ENCODE measurements at regions not wholly inside any gene's neighbourhood (a gene's known extent, or its start where the extent isn't known, plus 50 kb on each side); places are given as distances from the start of the nearest gene placed in this dataset.
"Not testable (repeated sequence)": the region's sequence is repeated elsewhere in the genome, so short reads cannot be mapped to it uniquely, and the experiment has no call there.

DNA sequence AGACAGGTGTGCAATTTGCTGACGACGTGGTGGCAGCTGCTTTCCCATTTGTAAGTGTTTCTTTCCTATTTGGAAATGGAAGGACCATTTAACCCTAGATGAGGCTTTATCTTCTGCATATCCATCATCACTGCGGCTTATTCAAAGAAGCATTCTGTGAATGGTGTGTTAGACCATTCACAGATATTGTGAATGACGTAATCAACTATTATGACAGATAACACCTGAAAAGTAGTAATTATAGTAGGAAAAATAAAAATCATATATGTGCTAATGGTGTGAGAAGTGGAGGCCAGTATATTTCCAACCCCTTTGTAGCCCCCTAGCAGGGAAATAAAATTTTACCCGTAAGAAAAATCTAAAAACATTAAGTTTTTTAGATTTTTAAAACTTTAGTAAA lies 424.5 kb upstream of the CRIM1 start:
- DNase-seq = peak in 1 of 3 experiments; percentile 56

DNA sequence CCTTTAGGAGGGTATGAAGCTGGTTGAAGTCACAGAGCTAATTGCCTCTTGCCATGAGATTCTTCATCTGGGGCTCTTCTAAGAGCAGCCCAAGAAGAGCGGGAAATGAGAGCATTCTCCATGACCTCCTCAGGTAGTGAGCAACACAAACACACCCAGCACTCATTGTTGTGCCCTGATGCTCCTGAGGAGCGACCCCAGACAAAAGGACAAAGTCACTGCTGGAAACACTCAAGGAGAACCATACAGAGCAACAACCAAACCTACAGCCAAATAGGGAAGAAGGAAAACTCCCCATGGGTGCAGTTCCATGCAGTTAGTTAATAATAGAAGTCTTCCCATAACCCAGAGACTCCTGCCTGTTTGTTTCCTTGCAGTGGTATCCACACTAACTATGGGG lies 426.0 kb upstream of the CRIM1 start:
- DNase-seq = no peak

GRCh38 chr2:35920061-35920460 lies 435.5 kb upstream of the CRIM1 start:
- no peak for DNase-seq

DNA sequence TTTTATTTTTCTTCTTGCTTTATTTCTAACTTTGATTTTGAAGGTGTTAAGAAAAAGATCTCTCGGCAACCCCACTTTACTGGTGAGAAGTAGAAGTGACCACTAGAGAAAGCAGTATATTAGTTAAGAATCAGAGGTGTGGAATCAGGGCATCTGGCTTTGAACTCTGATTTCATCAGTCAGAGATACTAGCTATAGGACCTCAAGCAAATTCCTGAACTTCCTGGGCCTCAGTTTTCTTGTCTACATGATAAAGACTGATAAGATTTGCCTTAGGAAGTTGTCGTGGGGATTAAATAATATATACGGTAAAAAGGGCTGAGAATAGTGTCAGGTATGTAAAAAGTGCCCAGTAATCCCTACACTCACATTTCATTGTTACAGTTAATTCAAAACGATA lies 440.3 kb upstream of the CRIM1 start:
- no peak for DNase-seq

DNA sequence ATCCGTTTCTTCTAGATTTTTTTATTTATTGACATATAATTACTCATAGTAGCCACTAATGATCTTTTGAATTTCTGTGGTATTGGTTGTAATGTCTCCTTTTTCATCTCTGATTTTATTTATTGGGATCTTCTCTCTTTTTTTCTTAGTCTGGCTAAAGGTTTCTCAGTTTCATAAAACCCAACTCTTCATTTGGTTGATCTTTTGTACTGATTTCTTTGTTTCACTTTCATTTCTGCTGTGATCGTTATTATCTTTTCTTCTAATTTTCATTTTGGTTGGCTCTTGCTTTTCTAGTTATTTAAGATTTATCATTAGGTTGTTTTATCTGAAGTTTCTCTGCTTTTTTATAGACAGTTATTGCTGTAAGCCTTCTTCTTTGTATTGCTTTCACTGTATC lies 463.6 kb upstream of the CRIM1 start:
- no peak for DNase-seq

- no peak for DNase-seq
Observed at GRCh38 chr2:35891528-35891927, 464.1 kb upstream of the CRIM1 start.

DNA sequence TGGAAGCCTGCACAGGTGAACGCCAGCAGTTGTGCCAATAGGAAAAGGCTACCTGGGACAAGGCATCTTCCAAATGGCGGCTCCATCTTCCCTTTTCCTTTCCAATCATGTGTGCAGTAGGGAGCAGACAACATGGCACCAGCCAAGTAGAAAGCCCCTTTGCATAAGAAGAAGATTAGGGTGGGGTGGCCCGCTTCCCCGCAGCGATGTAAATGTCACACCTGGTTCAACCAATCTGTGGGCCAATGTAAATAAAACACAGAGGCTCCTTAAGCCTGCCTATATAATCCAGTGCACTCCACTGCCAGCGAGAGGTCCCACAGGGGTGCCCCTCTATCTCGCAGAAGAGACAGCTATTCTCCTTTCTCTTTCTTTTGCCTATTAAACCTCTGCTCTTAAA lies 468.4 kb upstream of the CRIM1 start:
- no peak for DNase-seq

DNA sequence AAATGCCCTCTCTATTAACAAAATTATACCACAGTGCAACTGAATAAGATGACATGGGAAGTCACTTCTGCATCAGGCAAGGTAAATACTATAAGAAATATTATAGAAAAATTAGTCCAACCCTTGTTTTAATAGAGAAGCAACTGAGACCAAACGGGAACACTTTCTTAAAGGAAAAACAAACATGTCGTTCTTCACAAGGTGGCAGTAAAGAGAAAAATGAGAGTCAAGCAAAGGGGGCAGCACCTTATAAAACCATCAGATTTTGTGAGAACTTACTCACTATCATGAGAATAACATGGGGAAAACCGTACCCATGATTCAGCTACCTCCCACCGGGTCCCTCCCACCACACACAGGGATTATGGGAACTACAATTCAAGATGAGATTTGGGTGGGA lies 481.7 kb upstream of the CRIM1 start:
- peak in 1 of 3 experiments; percentile 31 for DNase-seq

- peak in 1 of 3 experiments; percentile 50 for DNase-seq
Observed at GRCh38 chr2:35871672-35872071, 483.9 kb upstream of the CRIM1 start.

DNA sequence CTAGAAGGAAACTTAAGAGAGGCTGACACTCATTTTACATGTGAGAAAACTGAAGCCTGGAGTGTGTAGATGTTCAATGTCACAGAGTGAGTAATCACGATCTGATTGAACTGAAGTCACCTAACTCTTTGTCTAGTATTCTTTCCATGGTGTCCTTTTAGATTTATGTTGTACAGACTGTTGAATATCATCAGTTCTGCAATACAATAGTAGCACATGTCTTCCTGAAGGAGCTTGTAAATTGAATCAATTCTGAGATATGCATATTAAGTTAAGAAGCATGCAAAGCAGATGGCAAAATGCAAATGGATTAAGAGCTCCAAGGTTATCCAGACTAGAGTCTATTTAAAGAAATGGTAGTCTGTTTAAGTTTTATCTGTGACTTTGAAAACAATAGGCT lies 484.9 kb upstream of the CRIM1 start:
- no peak for DNase-seq

DNA sequence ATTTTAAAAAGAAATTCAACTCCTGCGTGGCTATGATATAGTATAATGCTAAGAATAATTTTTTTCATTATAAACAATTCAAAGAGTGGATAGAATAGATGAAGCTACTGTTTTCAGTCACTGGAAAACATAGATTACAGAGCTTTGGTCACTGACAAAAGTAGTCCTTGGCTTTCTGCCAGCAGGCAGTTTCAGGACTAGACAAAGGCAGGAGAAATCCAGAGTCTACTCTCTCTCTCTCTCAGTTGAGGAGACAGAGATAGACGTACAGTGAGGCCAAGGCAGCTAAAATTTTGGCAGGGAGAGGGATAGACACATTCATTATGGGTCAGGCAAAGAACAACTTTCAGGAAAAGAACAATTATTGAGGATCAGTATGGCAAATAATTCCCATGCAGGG lies 491.4 kb upstream of the CRIM1 start:
- DNase-seq = peak in 2 of 3 experiments; percentile 3 to 63

- DNase-seq = no peak
Observed at GRCh38 chr2:35858216-35858615, 497.4 kb upstream of the CRIM1 start.

- DNase-seq = no peak
Observed at GRCh38 chr2:35857498-35857897, 498.1 kb upstream of the CRIM1 start.

DNA sequence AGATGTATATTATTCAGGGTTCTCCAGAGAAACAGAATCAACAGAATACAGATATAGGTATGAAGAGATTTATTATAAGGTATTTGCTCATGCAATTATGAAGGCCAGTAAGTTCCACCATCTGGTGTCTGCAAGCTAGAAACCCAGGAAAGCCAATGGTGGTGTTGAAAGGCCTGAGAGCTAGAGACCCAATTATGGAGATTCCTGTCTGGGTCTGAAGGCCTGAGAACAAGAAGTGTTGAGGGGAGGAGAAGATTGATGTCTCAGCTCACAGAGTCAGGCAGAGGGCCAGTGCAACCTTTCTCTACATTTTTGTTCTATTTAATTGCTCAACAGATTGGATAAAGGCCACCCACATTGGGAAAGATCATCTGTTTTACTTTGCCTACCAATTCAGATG lies 524.2 kb upstream of the CRIM1 start:
- DNase-seq = no peak

DNA sequence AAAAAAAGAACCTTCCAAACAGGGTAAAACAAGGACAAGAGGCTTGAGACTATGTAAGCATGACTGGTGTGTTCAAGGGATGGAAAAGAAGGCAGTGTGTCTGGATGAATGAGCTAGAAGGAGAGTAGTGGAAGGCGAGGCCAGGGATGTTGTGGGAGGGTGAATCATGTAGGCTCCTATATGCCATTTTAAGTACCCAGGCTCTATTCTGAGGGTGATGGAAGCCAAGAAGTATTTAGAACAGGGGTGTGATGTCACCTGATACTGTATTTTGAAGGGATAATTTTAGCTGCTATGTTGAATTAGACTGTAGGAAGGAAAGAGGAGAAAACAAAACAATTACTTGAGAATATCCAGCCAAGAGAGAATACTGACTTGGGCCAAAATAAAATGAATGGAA lies 524.7 kb upstream of the CRIM1 start:
- no peak for DNase-seq

GRCh38 chr2:35827086-35827485 lies 528.5 kb upstream of the CRIM1 start:
- no peak for DNase-seq

DNA sequence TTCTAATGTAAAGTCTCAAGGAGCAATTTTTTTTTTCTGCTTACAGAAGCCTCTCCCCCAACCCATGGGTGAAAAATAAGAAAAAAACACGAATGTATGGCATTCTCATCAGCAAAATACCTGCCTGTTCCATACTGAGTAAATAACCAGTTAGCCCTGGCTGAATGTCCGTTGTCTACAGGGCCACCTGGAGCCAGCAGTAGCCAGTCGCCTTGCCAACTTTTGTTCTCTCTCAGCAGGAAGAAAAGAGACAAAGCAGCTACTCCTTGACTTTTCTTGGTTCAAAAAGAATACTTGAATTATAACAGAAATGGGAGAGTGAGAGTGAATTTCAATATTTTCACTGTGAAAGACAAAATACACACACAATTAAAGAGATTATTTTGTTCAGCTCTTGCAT lies 532.9 kb upstream of the CRIM1 start:
- peak in 2 of 3 experiments; percentile 36 to 82 for DNase-seq

DNA sequence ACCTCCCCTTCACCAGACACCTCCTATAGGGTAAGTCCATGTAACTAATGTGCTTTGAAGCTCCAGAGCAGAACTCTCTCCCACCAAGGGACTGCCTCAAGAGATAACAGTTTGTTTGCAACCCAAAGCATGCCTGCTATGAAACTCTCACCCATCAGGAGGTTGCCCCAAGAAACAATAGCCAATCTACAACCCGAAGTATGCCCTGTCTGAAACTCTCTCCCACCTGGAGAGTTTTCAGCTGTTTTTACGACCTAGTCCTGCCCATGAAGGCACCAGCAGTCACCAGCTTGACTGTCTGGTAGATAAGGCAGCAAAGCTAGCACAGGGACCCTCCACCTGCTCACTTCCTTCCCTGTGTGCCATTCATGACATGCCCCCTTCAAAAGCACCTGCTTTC lies 533.9 kb upstream of the CRIM1 start:
- DNase-seq = peak in 2 of 3 experiments; percentile 14 to 53

DNA sequence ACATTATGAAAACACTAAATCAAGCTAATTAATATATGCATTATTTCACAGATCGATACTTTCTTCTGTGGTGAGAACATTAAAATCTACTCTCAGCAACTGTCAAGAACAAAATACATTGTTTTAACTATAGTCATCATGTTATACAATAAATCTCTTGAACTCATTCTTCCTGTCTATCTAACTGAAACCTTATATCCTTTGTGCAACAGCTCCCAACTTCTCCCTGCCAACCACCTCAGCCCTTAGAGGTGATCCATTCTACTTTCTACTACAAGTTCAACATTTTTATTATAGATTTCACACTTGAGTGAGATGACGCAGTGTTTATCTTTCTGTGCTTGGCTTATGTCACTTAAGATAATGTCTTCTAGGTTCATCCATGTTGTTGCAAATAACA lies 535.2 kb upstream of the CRIM1 start:
- no peak for DNase-seq

DNA sequence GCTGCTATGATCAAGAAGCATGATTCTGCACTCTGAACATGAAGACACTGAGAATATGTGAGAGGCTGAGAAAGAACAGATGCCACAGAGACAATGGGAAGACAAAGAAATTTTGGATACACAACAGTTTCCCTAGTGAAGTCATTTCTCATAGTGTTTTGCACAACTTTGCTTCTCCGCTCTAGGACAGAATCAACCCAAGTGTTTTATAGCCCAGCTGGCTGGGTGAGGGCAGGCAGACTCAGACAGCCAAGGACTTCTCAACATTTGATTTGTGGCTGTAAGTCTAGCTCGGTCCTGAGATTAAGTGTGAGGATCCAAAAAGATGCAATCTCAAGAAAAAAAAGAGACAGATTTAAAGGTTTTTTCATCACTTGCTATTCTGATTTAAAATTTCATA lies 536.5 kb upstream of the CRIM1 start:
- no peak for DNase-seq

- not testable (repeated sequence) for DNase-seq
Observed at GRCh38 chr2:35818359-35818758, 537.2 kb upstream of the CRIM1 start.

GRCh38 chr2:35814597-35814996 lies 541.0 kb upstream of the CRIM1 start:
- DNase-seq = not testable (repeated sequence)

DNA sequence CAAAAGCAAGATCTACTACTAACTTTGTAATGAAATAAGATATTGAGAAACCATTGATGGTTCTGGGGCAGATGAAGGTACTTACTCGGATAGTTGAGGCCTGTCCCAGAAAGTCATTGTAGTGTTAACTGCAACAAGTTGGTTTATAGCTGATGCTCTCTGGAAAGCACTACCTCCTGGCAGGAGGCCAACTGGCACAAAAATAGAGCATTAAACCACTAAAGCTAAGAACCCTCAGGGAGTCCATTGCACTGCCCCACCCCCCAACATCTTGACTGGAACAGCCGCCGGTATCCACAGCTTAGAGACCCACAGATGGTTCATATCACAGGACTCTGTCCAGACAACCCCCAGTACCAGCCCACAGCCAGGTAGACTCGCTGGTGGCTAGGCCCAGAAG lies 552.5 kb upstream of the CRIM1 start:
- peak in 1 of 3 experiments; percentile 63 for DNase-seq

DNA sequence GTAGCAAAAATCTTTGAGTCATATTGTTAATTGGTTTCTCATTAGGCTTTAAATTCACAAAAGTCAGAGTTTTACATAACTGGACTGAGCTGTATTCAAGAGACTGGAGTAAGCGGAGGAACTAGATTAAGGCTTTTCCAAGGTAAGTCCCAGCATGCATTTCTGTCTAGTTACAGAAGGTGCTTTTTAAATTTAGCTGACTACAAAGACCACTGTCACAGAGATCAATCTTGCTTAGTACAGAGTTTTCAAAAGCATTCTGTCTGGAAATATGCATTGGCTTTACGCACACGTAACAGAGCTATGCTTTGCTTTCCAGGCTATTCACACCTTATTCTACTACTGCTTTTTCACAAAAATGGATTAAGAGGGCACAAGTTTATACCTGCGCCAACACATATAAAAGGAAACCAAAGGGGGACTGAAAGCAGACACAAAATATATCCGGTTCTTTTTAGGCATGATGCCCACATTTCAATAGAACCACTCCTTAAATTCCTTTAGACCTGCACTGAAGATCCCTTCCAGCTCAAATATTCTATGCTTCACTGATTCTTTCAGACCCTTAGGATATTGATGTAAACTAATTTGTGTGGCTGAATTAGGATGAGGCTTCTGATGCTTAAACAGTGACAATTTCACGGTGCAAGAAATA lies 560.7 kb upstream of the CRIM1 start:
- no peak for DNase-seq

DNA sequence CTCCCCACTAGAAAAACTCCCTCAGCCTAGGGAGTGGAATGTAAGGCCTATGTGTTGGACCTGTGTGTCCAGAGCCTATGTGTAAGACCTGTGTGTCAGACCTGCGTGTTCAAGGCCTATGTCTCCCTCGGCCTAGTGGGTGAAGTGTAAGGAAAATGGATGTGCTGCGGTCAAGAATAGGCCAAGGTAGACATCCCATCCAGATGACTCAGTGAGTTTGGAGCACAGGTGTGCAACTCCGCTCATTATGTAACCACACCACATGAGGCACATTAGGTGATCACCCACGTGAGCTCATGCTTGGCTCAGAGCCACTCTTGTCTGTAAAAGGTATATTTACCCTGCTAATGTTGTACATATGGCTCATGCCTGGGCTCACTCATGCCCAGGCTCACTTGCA lies 565.3 kb upstream of the CRIM1 start:
- no peak for DNase-seq

DNA sequence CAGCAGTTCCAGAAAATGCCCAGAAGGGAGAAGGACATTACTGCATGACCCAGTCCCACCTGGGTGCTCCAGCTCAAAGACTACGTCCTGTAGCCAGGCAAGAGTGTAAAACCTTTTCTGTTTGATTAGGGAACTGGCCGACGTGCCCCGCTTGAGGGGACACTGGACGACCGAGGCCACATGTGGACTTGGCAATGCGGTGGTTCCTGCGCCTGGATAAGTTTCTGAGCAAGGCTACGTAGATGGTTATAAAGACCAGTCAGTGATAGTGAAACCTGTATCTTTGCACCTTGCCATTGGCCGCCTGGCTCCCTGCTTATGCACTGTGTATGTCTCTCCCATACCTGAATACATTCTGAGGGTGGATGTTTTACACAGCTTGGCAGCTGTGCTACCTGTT lies 567.0 kb upstream of the CRIM1 start:
- no peak for DNase-seq

Data from NCI-H1417 (cell line).